ENCODE measurements at regions not wholly inside any gene's neighbourhood (a gene's known extent, or its start where the extent isn't known, plus 50 kb on each side); places are given as distances from the start of the nearest gene placed in this dataset.

- TF ChIP-seq, protein P1, sequence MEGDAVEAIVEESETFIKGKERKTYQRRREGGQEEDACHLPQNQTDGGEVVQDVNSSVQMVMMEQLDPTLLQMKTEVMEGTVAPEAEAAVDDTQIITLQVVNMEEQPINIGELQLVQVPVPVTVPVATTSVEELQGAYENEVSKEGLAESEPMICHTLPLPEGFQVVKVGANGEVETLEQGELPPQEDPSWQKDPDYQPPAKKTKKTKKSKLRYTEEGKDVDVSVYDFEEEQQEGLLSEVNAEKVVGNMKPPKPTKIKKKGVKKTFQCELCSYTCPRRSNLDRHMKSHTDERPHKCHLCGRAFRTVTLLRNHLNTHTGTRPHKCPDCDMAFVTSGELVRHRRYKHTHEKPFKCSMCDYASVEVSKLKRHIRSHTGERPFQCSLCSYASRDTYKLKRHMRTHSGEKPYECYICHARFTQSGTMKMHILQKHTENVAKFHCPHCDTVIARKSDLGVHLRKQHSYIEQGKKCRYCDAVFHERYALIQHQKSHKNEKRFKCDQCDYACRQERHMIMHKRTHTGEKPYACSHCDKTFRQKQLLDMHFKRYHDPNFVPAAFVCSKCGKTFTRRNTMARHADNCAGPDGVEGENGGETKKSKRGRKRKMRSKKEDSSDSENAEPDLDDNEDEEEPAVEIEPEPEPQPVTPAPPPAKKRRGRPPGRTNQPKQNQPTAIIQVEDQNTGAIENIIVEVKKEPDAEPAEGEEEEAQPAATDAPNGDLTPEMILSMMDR (conservative IDR thresholded peaks at IDR 0.05; ENCODE audit: low read length): no peak
- no peak for TF ChIP-seq EZH2phosphoT487 (IDR thresholded peaks at IDR 0.05; ENCODE audit: borderline replicate concordance)
Measured at GRCh38 chr2:16038621-16039020, 98.3 kb downstream of the MYCN start.
